Neural cell (in vitro differentiated cells): ENCODE measurements at regions not wholly inside any gene's neighbourhood (a gene's known extent, or its start where the extent isn't known, plus 50 kb on each side); places are given as distances from the start of the nearest gene placed in this dataset.

ENCODE experiments used
- H2AFZ ChIP-seq: fragments of 200-600, 300-800 bp; sonication (generic), shearing (Covaris generic); 2 replicates; pipeline ENCODE4 v1.6.0; 2014; ENCODE audit warnings: low read depth, mild to moderate bottlenecking, antibody characterized with exemption, low read length, moderate library complexity
- H3F3A ChIP-seq: fragments of 200-600 bp; shearing (Covaris generic); 2 replicates; pipeline ENCODE4 v1.6.1; 2016; ENCODE audit warnings: mild to moderate bottlenecking, moderate library complexity, mixed read lengths, antibody characterized with exemption, low read length; ENCODE audit not compliant: insufficient read depth, poor library complexity, severe bottlenecking
- H3K27ac ChIP-seq: fragments of 200-600, 300-800 bp; sonication (generic), shearing (Covaris generic); 2 replicates; pipeline ENCODE4 v1.5.1; 2014; ENCODE audit warnings: mild to moderate bottlenecking, low read length, moderate library complexity
- H3K27me3 ChIP-seq: fragments of 300-800, 200-600 bp; sonication (generic), shearing (Covaris generic); 2 replicates; pipeline ENCODE4 v1.6.0; 2014; ENCODE audit warnings: mild to moderate bottlenecking, low read depth, low read length, moderate library complexity; ENCODE audit not compliant: insufficient read depth
- H3K36me3 ChIP-seq: fragments of 300-800, 200-600 bp; sonication (generic), shearing (Covaris generic); 2 replicates; pipeline ENCODE4 v1.5.1; 2014; ENCODE audit warnings: mild to moderate bottlenecking, antibody characterized with exemption, low read length, moderate library complexity; ENCODE audit not compliant: insufficient read depth
- H3K4me2 ChIP-seq: fragments of 300-800, 200-600 bp; sonication (generic), shearing (Covaris generic); 2 replicates; pipeline ENCODE4 v1.6.0; 2014; ENCODE audit warnings: mild to moderate bottlenecking, low read length
- H3K4me3 ChIP-seq: fragments of 300-800, 200-600 bp; sonication (generic), shearing (Covaris generic); 2 replicates; pipeline ENCODE4 v1.5.1; 2014; ENCODE audit warnings: mild to moderate bottlenecking, low read length, moderate library complexity
- H3K79me2 ChIP-seq: fragments of 200-600 bp; shearing (Covaris generic); replicated peaks from 2 replicates; pipeline ENCODE4 v1.6.0; 2014; ENCODE audit warnings: mild to moderate bottlenecking, low read length, moderate library complexity; ENCODE audit not compliant: insufficient read depth
- H3K9ac ChIP-seq: fragments of 300-800, 200-600 bp; sonication (generic), shearing (Covaris generic); 2 replicates; pipeline ENCODE4 v1.6.1; 2016; ENCODE audit warnings: mild to moderate bottlenecking, low read length, mixed read lengths
- H3K9me2 ChIP-seq: fragments of 200-600 bp; shearing (Covaris generic); 2 replicates; pipeline ENCODE4 v1.6.1; 2016; ENCODE audit warnings: mild to moderate bottlenecking, low read length, mixed read lengths; ENCODE audit not compliant: insufficient read depth
- H3K9me3 ChIP-seq: fragments of 200-600, 300-800 bp; sonication (generic), shearing (Covaris generic); 2 replicates; pipeline ENCODE4 v1.6.1; 2016; ENCODE audit warnings: mild to moderate bottlenecking, mixed run types, low read length, moderate library complexity, mixed read lengths
- H4K20me1 ChIP-seq: fragments of 200-600 bp; shearing (Covaris generic); 2 replicates; pipeline ENCODE4 v1.6.1; 2016; ENCODE audit warnings: mild to moderate bottlenecking, mixed run types; ENCODE audit not compliant: insufficient read depth
- CTCF ChIP-seq: fragments of 450-650 bp; IDR thresholded peaks from 2 replicates; pipeline ENCODE4 v1.5.1; 2014; ENCODE audit warnings: antibody characterized with exemption, mild to moderate bottlenecking, moderate library complexity; ENCODE audit not compliant: poor library complexity, severe bottlenecking
- EP300 ChIP-seq: fragments of 450-650 bp; conservative IDR thresholded peaks from 2 replicates; pipeline ENCODE4 v1.6.1; 2014; ENCODE audit warnings: antibody characterized with exemption, mild to moderate bottlenecking, moderate library complexity; ENCODE audit not compliant: poor library complexity, severe bottlenecking
- EZH2 ChIP-seq: fragments of 200-600, 300-800 bp; shearing (Covaris generic), sonication (generic); IDR thresholded peaks from 2 replicates; pipeline ENCODE4 v1.6.1; 2014; ENCODE audit warnings: antibody characterized with exemption, low read length, borderline replicate concordance, mild to moderate bottlenecking; ENCODE audit not compliant: insufficient read depth, poor library complexity, severe bottlenecking
- MXI1 ChIP-seq: fragments of 450-650 bp; conservative IDR thresholded peaks from 2 replicates; pipeline ENCODE4 v1.6.1; 2014; ENCODE audit warnings: antibody characterized with exemption, mild to moderate bottlenecking; ENCODE audit not compliant: poor library complexity, severe bottlenecking
- POLR2AphosphoS5 ChIP-seq: IDR thresholded peaks from 2 replicates; pipeline ENCODE4 v1.6.1; 2012
- RAD21 ChIP-seq: fragments of 450-650 bp; conservative IDR thresholded peaks from 2 replicates; pipeline ENCODE4 v1.6.1; 2014; ENCODE audit warnings: antibody characterized with exemption, mild to moderate bottlenecking, moderate library complexity
- REST ChIP-seq: IDR thresholded peaks from 2 replicates; pipeline ENCODE4 v1.6.1; 2012; ENCODE audit warnings: borderline replicate concordance
- SMC3 ChIP-seq: fragments of 450-650 bp; conservative IDR thresholded peaks from 2 replicates; pipeline ENCODE4 v1.6.1; 2014; ENCODE audit warnings: antibody characterized with exemption, mild to moderate bottlenecking, moderate library complexity; ENCODE audit not compliant: poor library complexity
- TAF1 ChIP-seq: IDR thresholded peaks from 2 replicates; pipeline ENCODE4 v1.6.1; 2012; ENCODE audit warnings: low read depth

GRCh38 chr1:67893126-67893495, 59.8 kb upstream of the GNG12 start:
- TF ChIP-seq CTCF, result no peak
- no peak for TF ChIP-seq RAD21
- Histone ChIP-seq H2AFZ (no peak overlapping the region), H3F3A (no peaks in the 10 kb centered on the region), H3K9me2 (no peaks in the 10 kb centered on the region), H3K27me3 (no peaks in the 10 kb centered on the region), H3K4me2 (no peak overlapping the region), H3K9me3 (no peaks in the 10 kb centered on the region), H3K79me2 (no peaks in the 10 kb centered on the region), H3K9ac (no peak overlapping the region), H3K4me3 (no peak overlapping the region), H3K27ac (no peak overlapping the region), H3K36me3 (no peaks in the 10 kb centered on the region), H4K20me1 (no peaks in the 10 kb centered on the region)

DNA sequence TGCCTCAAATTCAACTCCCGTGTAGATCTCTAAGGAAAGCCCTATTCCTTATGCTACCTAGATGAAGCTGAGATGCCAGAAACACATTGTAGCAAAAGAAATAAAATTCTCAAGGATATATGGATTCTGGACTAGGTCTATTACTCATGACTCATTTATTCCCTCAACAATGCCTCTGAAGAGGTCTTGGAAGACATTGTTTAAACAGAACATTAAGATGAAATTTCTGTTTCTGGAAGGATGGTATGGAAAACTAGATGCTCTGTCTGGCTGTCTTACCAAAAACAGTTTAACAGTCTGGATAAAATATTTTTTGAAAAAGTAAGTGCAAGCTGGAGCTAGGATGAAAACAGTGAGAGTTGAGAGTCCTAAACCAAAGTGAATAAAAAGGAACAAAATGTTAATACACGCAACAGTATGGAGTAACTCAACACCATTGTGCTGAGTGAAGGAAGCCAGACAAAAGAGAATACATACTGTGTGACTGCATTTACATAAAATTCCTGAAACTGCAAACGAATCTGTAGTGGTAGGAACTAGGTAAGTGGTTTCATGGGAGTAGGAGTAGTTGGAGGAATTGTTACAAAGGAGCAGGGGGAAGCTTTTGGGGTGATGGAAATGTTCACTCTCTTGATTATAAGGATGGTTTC, 59.3 kb upstream of the GNG12 start:
- no peak overlapping the region for H3K4me2 ChIP-seq
- H3F3A ChIP-seq, result no peaks in the 10 kb centered on the region
- no peak overlapping the region for H3K9ac ChIP-seq
- H3K79me2 ChIP-seq, result no peaks in the 10 kb centered on the region
- TF ChIP-seq TAF1 (no peak), POLR2AphosphoS5 (no peak), MXI1 (no peak), EP300 (no peak), RAD21 (no peak), SMC3 (no peak), REST (no peak), EZH2 (no peak), CTCF (no peak)
- H4K20me1 ChIP-seq, result no peaks in the 10 kb centered on the region
- H3K27me3 ChIP-seq, result no peaks in the 10 kb centered on the region
- H3K36me3 ChIP-seq, result no peaks in the 10 kb centered on the region
- H2AFZ ChIP-seq, result no peak overlapping the region
- H3K4me3 ChIP-seq, result no peak overlapping the region
- H3K9me3 ChIP-seq, result no peaks in the 10 kb centered on the region
- H3K9me2 ChIP-seq, result no peaks in the 10 kb centered on the region
- H3K27ac ChIP-seq, result no peak overlapping the region
